IPS-18a (cell line): ENCODE measurements at regions not wholly inside any gene's neighbourhood (a gene's known extent, or its start where the extent isn't known, plus 50 kb on each side); places are given as distances from the start of the nearest gene placed in this dataset.
"Not testable (repeated sequence)": the region's sequence is repeated elsewhere in the genome, so short reads cannot be mapped to it uniquely, and the experiment has no call there.

Experiments
- H3K27ac ChIP-seq: one replicate; pipeline ENCODE4 v1.5.1; 2013; ENCODE audit warnings: low read length
- H3K27me3 ChIP-seq: one replicate; pipeline ENCODE4 v1.6.1; 2013; ENCODE audit warnings: mild to moderate bottlenecking, low read length; ENCODE audit not compliant: control insufficient read depth, insufficient read depth
- H3K36me3 ChIP-seq: one replicate; pipeline ENCODE4 v1.6.1; 2013; ENCODE audit warnings: low read depth, low read length; ENCODE audit not compliant: control insufficient read depth
- H3K4me1 ChIP-seq: one replicate; pipeline ENCODE4 v1.6.1; 2013; ENCODE audit warnings: low read depth, low read length; ENCODE audit not compliant: control insufficient read depth
- H3K4me3 ChIP-seq: one replicate; pipeline ENCODE4 v1.5.1; 2013; ENCODE audit warnings: low read length
- H3K9ac ChIP-seq: one replicate; pipeline ENCODE4 v1.6.1; 2013; ENCODE audit warnings: mild to moderate bottlenecking, low read length, moderate library complexity
- H3K9me3 ChIP-seq: one replicate; pipeline ENCODE4 v1.6.1; 2013; ENCODE audit warnings: low read depth, low read length; ENCODE audit not compliant: control insufficient read depth

DNA sequence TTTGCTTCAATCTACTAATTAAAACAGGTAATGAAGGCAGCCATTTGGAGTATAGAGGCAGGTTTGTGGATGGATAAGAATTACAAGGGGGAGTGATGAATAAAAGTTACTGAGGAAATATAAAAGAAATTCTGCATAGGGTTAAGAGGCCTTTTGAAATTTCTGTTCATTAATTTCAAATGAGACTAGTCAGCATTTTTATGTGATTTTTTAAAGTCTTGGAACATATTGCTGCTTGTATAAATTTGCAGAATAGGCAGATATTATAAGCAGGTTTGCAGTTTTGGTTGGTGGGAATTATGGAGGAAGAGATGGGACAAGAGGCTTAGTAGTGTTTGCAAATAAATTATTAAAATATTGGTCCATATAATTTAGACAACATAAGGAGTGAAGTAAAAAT, 750.4 kb upstream of the AGA start:
- Histone ChIP-seq H3K36me3 (no peaks in the 10 kb centered on the region), H3K4me3 (no peak overlapping the region), H3K9ac (no peak overlapping the region), H3K4me1 (no peaks in the 10 kb centered on the region), H3K9me3 (no peaks in the 10 kb centered on the region), H3K27me3 (no peaks in the 10 kb centered on the region), H3K27ac (no peak overlapping the region)

DNA sequence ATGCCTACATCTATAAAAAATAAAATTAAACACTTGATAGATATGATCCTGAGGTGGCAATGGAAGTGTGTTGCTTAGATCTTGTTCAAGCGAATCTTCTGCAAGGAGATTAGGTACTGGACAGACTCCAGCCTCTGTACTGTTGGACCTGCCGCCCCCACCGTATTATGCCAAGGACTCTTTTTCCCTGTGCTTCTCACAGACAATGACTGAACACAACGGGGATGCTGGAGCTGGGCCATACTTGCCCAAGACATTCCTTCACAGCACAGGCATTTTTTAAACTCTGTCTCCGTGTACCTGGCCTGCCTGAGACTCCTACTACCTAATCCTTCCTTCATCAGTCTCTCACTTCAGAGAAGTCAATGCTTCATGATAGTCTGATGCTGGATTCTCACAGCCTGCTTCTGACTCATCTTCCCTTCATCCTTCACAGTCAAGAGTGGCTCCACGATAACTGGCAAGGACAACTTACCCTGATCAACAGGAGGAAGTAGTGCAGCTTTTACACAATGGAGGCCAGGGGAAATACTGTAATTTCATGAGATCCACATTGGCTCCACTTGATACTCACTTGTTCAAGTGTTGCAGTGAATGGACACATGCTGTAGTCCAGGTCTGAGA, 754.6 kb upstream of the AGA start:
- Histone ChIP-seq H3K9me3 (no peaks in the 10 kb centered on the region), H3K4me3 (no peak overlapping the region), H3K27ac (no peak overlapping the region), H3K4me1 (no peaks in the 10 kb centered on the region), H3K36me3 (no peaks in the 10 kb centered on the region), H3K9ac (no peak overlapping the region), H3K27me3 (no peaks in the 10 kb centered on the region)

DNA sequence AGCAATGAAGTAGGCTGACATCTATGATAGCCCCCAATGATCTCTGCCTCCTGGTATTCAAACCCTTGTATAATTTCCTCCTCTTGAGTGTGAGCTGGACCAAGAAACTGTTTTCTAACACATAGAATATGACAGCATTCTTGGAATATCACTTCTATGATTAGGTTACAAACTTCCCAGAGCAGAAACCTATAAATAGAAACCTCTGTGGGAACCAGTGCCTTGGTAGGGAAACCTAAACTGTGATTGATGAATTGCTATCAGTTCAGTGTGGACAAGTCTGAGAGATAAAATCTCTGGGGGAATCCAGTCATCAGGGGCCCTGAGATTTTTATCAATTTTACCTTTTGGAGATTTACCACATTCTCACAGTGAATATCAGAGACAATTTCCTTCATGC, 756.5 kb upstream of the AGA start:
- Histone ChIP-seq H3K27ac (no peak overlapping the region), H3K9me3 (no peaks in the 10 kb centered on the region), H3K27me3 (no peaks in the 10 kb centered on the region), H3K9ac (no peak overlapping the region), H3K4me1 (no peaks in the 10 kb centered on the region), H3K4me3 (no peak overlapping the region), H3K36me3 (no peaks in the 10 kb centered on the region)

DNA sequence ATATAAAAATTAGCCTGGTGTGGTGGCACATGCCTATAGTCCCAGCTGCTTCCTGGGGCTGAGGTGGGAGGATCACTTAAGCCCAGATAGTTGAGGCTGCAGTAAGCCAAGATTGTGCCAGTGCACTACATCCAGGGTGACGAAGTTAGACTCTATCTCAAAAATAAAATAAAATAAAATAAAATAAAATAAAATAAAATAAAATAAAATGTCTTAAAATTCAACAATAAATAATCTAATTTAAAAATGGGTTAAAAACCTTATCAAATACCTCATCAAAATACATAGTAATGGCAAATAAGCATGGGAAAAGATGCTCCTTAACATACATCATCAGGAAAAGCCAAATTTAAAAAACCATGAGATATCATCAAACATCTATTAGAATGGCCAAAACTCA, 760.2 kb upstream of the AGA start:
- Histone ChIP-seq H3K9me3 (no peaks in the 10 kb centered on the region), H3K36me3 (no peaks in the 10 kb centered on the region), H3K9ac (no peak overlapping the region), H3K4me3 (no peak overlapping the region), H3K27me3 (no peaks in the 10 kb centered on the region), H3K27ac (no peak overlapping the region), H3K4me1 (no peaks in the 10 kb centered on the region)

DNA sequence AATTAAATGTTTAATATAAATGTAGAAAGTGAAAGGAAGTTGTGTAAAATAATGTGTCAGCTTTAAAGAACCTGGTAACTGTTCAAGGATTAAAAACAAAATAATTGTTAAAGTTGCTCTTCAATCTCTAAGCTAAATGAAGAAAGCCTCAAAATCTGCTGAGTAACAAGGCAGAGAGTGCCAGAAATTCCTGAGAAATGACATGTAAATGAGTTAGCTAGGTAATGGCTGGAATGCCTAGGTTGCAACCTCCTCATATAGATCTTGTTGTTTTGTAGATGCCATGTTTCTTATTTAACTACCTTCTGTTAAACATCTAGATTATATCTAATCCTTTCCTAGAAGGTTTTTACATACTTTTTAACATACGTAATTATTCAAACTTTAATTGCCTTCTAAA, 763.6 kb upstream of the AGA start:
- Histone ChIP-seq H3K27me3 (no peaks in the 10 kb centered on the region), H3K9me3 (no peaks in the 10 kb centered on the region), H3K27ac (no peak overlapping the region), H3K4me1 (no peaks in the 10 kb centered on the region), H3K4me3 (no peak overlapping the region), H3K36me3 (no peaks in the 10 kb centered on the region), H3K9ac (no peak overlapping the region)

DNA sequence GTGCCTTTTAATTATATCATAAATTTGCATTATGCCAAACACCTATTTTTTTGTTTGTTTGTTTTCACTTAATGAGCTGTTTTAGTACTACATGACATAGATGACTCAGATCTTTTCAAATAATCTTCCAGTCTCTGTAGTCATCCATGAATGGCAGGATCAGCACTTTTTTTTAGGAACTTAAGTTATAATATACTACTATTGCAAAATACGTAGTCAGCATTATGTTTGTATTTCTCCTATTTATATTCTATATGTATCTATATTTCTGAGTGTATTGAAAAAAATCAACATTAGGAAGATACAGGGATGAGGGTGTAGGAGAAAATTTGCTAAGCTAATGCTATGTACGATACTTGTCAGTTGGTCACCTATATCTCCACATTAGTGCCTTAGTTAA, 773.1 kb upstream of the AGA start:
- H3K4me3 ChIP-seq: no peak overlapping the region
- H3K27me3 ChIP-seq: no peaks in the 10 kb centered on the region
- no peak overlapping the region for H3K9ac ChIP-seq
- H3K4me1 ChIP-seq: no peaks in the 10 kb centered on the region
- H3K36me3 ChIP-seq: no peaks in the 10 kb centered on the region
- no peaks in the 10 kb centered on the region for H3K9me3 ChIP-seq
- H3K27ac ChIP-seq: no peak overlapping the region

DNA sequence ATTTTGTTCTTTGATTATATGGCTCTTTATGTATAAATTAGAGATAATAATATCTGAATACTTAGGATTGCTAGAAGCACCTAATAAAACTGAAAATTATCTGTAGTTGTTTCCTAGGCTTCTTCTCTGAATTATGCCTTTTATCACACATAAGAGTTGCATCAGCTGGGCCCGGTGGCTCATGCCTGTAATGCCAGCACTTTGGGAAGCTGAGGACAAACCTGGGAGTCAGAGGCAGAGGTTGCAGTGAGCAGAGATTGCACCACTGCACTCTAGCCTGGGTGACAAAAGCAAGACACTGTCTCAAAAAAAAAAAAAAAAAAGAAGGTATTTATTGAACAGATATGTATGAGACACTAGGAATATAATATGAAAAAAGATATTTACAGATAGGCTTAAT, 773.5 kb upstream of the AGA start:
- no peak overlapping the region for H3K27ac ChIP-seq
- H3K4me1 ChIP-seq: no peaks in the 10 kb centered on the region

DNA sequence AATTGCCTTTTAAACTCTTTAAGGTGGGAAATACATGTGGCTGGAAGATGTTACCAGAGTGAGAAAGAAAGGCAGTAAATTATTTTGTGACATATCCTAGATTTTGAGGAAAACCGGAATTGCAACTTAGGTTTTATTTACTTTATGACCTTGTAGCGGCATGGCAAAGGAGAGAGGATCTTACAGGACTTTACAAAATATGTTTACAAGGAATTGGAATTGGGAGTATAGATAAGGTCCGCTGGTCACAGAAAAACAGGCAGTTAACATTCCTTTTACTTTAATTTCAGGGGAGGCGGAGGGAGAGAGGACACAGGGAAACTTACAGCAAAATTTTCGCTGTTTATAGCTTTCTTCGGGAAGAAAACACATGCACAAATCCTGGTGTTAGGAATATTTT, 784.2 kb upstream of the AGA start:
- H3K27me3 ChIP-seq, H3K4me1 ChIP-seq, H3K36me3 ChIP-seq, H3K27ac ChIP-seq, H3K4me3 ChIP-seq, H3K9me3 ChIP-seq, H3K9ac ChIP-seq: not testable (repeated sequence)

More for the DNA sequence above, 773.5 kb upstream of the AGA start:
- Histone ChIP-seq H3K9me3 (no peaks in the 10 kb centered on the region), H3K4me3 (no peak overlapping the region), H3K9ac (no peak overlapping the region), H3K36me3 (no peaks in the 10 kb centered on the region), H3K27me3 (no peaks in the 10 kb centered on the region)

DNA sequence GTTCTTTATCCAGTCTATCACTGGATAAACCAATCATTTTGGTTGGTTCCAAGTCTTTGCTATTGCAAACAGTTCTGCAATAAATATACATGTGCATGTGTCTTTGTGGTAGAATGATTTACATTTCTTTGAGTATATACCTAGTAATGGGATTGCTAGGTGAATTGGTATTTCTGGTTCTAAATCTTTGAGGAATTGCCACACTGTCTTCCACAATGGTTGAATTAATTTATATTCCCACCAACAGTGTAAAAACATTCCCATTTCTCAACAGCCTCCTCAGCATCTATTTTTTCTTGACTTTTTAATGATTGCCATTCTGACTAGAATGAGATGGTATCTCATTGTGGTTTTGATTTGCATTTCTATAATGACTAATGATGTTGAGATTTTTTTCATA, 791.7 kb upstream of the AGA start:
- no peaks in the 10 kb centered on the region for H3K27me3 ChIP-seq
- H3K27ac ChIP-seq: no peak overlapping the region
- no peaks in the 10 kb centered on the region for H3K36me3 ChIP-seq
- H3K9ac ChIP-seq: no peak overlapping the region
- no peaks in the 10 kb centered on the region for H3K9me3 ChIP-seq
- no peaks in the 10 kb centered on the region for H3K4me1 ChIP-seq
- H3K4me3 ChIP-seq: no peak overlapping the region

DNA sequence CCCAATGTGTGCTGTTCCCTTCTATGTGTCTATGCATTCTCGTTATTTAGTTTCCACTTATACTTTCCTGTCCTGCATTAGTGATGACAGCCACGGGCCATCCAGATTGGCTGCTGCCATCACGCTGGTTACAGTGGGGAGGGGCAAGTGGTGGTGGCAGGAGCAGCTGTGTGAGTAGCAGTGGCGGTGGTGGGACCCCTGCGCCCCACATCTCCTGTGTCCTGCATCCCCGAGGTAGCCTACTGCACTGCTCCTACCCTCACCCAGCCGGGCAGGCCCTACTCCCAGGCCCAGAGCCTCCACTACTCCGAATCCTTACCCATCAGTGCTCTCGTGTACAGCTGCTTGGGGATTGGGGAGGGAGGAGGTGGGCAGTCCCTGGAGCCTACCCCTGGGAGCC, 798.7 kb upstream of the AGA start:
- Histone ChIP-seq H3K4me1 (no peaks in the 10 kb centered on the region), H3K9ac (no peak overlapping the region), H3K27me3 (no peaks in the 10 kb centered on the region), H3K27ac (no peak overlapping the region), H3K9me3 (no peaks in the 10 kb centered on the region), H3K4me3 (no peak overlapping the region), H3K36me3 (no peaks in the 10 kb centered on the region)

DNA sequence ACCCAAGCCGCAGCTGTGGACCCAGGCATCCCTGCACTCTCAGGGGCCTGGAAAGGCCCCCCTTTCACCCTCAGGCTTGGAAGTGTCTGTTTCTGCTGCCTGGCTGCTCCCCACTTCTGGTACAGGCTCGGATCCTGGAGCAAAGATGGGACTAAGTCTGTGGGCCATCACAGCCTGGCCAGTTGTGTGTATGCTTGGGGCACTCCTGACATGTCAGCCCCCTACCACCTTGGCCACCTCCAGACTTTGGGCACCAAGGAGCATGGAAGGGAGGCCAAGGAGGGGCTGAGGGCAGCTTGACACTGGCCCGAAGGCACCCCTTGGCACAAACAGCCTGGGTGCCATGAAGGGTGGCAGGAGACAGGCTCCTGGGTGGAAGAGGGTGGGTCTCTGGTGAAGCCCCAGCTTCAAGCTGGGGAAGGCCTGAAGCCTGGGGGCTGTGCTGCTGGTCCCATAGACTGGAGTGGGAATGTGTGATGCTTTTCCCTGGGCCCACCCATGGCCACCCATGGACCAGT, 799.4 kb upstream of the AGA start:
- Histone ChIP-seq H3K36me3 (no peaks in the 10 kb centered on the region), H3K27me3 (no peaks in the 10 kb centered on the region), H3K27ac (no peak overlapping the region), H3K4me1 (no peaks in the 10 kb centered on the region), H3K4me3 (no peak overlapping the region), H3K9me3 (no peaks in the 10 kb centered on the region), H3K9ac (no peak overlapping the region)

DNA sequence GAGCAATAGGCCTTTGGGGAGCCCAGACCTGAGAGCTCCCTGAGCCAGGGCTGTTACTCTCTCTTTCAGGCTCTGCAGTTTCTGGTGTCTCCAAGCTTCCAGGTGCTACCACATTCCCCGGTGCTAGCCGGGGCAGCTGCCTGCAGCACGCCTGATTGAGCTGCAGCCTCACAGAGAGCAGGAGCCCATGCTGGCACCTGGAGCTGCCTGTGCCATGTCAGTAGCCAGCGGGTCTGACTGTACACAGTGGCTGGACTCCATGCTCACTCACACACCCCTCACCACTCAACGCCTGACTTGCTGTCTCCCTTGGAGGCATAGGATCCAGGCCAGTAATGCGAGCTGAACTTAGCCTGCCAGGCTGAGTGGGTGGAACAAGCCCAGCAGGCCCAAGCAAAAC, 800.4 kb upstream of the AGA start:
- no peaks in the 10 kb centered on the region for H3K27me3 ChIP-seq
- no peak overlapping the region for H3K4me3 ChIP-seq
- no peak overlapping the region for H3K27ac ChIP-seq
- H3K9ac ChIP-seq: no peak overlapping the region
- no peaks in the 10 kb centered on the region for H3K36me3 ChIP-seq
- no peaks in the 10 kb centered on the region for H3K4me1 ChIP-seq
- H3K9me3 ChIP-seq: no peaks in the 10 kb centered on the region
